Ishikawa (cell line): ENCODE measurements at regions not wholly inside any gene's neighbourhood (a gene's known extent, or its start where the extent isn't known, plus 50 kb on each side); places are given as distances from the start of the nearest gene placed in this dataset.

Source experiments
- CEBPB ChIP-seq: IDR thresholded peaks from 2 replicates; pipeline ENCODE4 v1.6.1; 2012
- CREB1 ChIP-seq: IDR thresholded peaks from 2 replicates; pipeline ENCODE4 v1.6.1; 2012; ENCODE audit warnings: low read depth
- EGR1 ChIP-seq: IDR thresholded peaks from 2 replicates; pipeline ENCODE4 v1.6.1; 2012
- EP300 ChIP-seq: IDR thresholded peaks from 2 replicates; pipeline ENCODE4 v1.6.1; 2012; ENCODE audit warnings: borderline replicate concordance
- FOXM1 ChIP-seq: IDR thresholded peaks from 2 replicates; pipeline ENCODE4 v1.6.1; 2012; ENCODE audit warnings: low read depth, borderline replicate concordance
- NFIC ChIP-seq: IDR thresholded peaks from 2 replicates; pipeline ENCODE4 v1.6.1; 2012
- RAD21 ChIP-seq: IDR thresholded peaks from 2 replicates; pipeline ENCODE4 v1.6.1; 2012; ENCODE audit warnings: low read depth
- TAF1 ChIP-seq: IDR thresholded peaks from 2 replicates; pipeline ENCODE4 v1.6.1; 2012; ENCODE audit warnings: low read depth, mild to moderate bottlenecking
- TCF12 ChIP-seq: IDR thresholded peaks from 2 replicates; pipeline ENCODE4 v1.6.1; 2012; ENCODE audit warnings: low read depth
- TEAD4 ChIP-seq: IDR thresholded peaks from 2 replicates; pipeline ENCODE4 v1.6.1; 2012
- YY1 ChIP-seq: IDR thresholded peaks from 2 replicates; pipeline ENCODE4 v1.6.1; 2012; ENCODE audit warnings: low read depth
- ZBTB7A ChIP-seq: IDR thresholded peaks from 2 replicates; pipeline ENCODE4 v1.6.1; 2012; ENCODE audit warnings: low read depth
- TF ChIP-seq, protein P1 (sequence below): IDR thresholded peaks from 2 replicates; pipeline ENCODE4 v1.6.1; 2012; ENCODE audit warnings: low read depth, mild to moderate bottlenecking
- TF ChIP-seq, protein P2 (sequence below): IDR thresholded peaks from 2 replicates; pipeline ENCODE4 v1.6.1; 2012
- TF ChIP-seq, protein P3 (sequence below): IDR thresholded peaks from 2 replicates; pipeline ENCODE4 v1.6.1; 2012

DNA sequence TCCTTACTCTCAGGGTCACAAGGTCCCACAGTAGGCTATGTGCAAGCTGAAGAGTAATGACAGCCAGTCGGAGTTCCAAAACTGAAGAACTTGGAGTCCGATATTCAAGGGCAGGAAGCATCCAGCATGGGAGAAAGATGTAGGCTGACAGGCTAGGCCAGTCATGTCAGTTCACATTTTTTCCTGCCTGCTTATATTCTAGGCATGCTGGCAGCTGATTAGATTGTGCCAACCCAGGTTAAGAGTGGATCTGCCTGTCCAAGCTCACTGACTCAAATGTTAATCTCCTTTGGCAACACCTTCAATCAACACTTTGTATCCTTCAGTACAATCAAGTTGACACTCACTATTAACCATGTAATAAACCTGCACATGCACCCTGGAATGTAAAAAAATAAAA, 960.9 kb upstream of the HS3ST1 start:
- TF ChIP-seq TAF1 (no peak), TEAD4 (no peak), RAD21 (no peak), CREB1 (no peak), NFIC (no peak), TCF12 (no peak), EP300 (no peak), FOXM1 (no peak), ZBTB7A (no peak), EGR1 (no peak), YY1 (no peak), CEBPB (no peak)
- TF ChIP-seq, protein P1, sequence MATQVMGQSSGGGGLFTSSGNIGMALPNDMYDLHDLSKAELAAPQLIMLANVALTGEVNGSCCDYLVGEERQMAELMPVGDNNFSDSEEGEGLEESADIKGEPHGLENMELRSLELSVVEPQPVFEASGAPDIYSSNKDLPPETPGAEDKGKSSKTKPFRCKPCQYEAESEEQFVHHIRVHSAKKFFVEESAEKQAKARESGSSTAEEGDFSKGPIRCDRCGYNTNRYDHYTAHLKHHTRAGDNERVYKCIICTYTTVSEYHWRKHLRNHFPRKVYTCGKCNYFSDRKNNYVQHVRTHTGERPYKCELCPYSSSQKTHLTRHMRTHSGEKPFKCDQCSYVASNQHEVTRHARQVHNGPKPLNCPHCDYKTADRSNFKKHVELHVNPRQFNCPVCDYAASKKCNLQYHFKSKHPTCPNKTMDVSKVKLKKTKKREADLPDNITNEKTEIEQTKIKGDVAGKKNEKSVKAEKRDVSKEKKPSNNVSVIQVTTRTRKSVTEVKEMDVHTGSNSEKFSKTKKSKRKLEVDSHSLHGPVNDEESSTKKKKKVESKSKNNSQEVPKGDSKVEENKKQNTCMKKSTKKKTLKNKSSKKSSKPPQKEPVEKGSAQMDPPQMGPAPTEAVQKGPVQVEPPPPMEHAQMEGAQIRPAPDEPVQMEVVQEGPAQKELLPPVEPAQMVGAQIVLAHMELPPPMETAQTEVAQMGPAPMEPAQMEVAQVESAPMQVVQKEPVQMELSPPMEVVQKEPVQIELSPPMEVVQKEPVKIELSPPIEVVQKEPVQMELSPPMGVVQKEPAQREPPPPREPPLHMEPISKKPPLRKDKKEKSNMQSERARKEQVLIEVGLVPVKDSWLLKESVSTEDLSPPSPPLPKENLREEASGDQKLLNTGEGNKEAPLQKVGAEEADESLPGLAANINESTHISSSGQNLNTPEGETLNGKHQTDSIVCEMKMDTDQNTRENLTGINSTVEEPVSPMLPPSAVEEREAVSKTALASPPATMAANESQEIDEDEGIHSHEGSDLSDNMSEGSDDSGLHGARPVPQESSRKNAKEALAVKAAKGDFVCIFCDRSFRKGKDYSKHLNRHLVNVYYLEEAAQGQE, result no peak
- TF ChIP-seq, protein P2, sequence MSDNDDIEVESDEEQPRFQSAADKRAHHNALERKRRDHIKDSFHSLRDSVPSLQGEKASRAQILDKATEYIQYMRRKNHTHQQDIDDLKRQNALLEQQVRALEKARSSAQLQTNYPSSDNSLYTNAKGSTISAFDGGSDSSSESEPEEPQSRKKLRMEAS, result no peak
- TF ChIP-seq, protein P3, sequence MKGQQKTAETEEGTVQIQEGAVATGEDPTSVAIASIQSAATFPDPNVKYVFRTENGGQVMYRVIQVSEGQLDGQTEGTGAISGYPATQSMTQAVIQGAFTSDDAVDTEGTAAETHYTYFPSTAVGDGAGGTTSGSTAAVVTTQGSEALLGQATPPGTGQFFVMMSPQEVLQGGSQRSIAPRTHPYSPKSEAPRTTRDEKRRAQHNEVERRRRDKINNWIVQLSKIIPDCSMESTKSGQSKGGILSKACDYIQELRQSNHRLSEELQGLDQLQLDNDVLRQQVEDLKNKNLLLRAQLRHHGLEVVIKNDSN, result no peak

DNA sequence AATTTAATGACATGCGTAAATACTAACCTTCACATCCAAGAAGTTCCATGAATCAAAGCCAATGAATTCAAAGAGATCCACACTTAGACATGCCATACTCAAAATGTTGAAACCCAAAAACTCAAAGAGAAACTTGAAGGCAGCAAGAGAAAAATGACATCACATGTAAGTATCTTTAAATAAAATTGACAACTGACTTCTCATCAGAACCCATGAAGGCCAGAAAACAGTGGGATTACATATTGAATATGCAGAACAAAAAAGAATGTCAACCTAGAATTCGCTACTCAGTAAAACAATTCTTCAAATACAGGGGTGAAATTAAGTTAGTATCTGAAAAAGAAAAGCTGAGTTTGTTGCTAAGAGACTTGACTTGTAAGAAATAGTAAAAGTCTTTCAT, 953.9 kb upstream of the HS3ST1 start:
- TF ChIP-seq, protein P3, result no peak
- TF ChIP-seq TAF1 (no peak), ZBTB7A (no peak), CREB1 (no peak), TEAD4 (no peak)
- TF ChIP-seq, protein P1, result no peak

DNA sequence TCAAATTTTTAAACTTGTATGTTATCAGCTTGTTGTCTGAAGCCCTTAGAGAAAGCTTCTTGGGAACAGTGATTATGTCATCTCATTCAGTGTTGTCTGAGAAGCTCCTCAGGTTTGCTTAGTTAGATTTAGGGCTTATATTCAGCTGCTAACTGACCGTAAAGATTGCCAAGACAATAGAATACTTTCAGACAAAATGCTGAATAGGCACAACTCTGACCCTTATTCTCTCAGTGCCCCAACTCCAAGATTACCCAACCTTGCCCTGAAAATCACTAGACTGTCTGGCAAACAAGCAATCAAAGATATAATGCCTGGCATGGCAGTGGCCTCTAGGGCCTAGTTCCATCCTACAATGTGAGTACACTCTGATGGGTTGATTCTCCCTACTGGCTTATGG, 950.5 kb upstream of the HS3ST1 start:
- TF ChIP-seq NFIC, result no peak

DNA sequence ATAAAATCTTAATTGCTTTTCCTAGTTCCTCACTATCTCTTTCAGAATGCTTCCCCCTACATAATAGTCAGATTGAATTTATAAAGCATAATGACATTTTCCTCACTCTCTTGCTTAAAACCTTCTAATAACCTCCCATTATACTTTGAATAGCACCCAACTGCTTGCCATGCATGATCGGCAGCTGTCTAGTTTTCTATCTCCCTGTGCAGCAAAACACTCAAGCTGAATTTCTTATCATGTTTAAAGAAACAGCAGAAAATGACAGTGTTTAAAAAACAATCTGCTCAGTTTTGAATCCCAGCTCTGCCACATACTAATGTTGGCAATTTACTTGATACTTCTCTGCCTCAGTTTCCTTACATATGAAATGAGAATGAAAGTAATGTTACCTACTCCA, 947.1 kb upstream of the HS3ST1 start:
- TF ChIP-seq YY1 (no peak), TCF12 (no peak), ZBTB7A (no peak), TEAD4 (no peak), RAD21 (no peak), NFIC (no peak), CEBPB (no peak), CREB1 (no peak), TAF1 (no peak), FOXM1 (no peak), EGR1 (no peak), EP300 (no peak)
- TF ChIP-seq, protein P2, result no peak
- TF ChIP-seq, protein P3, result no peak
- TF ChIP-seq, protein P1, result no peak

DNA sequence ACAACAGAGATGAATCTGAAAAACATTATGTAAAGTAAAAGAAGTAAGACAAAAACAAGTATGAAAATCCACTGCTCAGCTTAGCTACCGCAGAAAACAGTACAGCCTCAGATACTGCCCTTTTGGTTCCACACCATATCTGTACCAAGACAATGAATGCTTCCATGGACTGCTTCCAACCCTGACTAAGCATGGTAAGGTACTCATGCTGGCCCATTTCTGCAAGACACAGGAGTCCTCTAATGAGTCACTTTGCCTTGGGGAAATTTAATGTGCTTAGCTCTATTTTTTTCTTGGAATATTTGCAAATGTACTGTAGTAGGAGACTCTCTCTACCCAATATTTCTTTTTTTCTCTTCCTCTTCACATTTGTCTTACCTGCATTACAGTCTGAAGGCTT, 931.7 kb upstream of the HS3ST1 start:
- TF ChIP-seq, protein P2, result no peak
- TF ChIP-seq RAD21 (no peak), NFIC (no peak), TCF12 (no peak), CREB1 (no peak), YY1 (no peak), TEAD4 (no peak), CEBPB (no peak), EP300 (no peak), ZBTB7A (no peak), EGR1 (no peak)
- TF ChIP-seq, protein P3, result no peak
